ENCODE measurements at regions not wholly inside any gene's neighbourhood (a gene's known extent, or its start where the extent isn't known, plus 50 kb on each side); places are given as distances from the start of the nearest gene placed in this dataset.
A peak's percentile ranks its signal among the peaks of the same experiment; 100 is the strongest.

DNA sequence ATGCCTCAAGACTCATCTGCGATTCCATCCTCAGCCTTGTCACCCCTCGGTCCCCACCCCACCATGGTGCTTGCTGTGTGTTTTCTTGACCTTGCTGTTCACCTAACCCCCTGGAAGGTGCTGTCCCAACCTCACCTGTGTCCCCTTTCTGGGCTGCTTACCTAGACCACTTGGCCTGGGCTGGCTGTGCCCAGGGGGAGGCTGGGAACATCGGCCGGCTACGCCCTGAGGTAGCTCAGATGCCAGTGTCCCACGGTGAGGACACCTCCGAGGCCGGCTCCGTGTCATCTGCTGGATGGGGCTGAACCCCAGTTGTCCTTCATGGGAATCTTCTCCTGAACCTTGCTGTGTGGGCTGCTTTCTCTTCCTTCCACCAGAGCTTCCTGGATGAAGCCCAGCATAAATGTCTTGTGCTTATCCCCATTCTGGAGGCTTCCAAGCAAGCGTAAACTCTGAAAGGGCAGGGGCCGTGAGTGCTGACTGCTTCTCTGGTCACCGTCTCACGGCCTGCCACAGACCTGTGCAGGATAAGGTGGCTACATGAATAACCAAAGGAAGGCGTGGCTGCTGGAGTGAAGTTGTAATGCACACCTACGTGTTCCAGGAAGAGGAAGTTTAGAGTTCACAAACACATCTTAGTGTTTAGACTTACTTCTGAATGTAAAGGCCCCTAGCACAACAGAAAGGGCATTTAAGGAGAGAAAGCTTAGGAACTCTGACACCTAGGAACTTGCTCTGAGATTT, 724.3 kb downstream of the TBC1D22A start:
- Histone ChIP-seq H3K36me3 (no peaks in the 10 kb centered on the region), H3K9me3 (no peaks in the 10 kb centered on the region), H3K4me1 (no peaks in the 10 kb centered on the region), H3K4me3 (no peak overlapping the region), H3K27ac (no peak overlapping the region), H3K27me3 (peaks cover 0 to 23% (median 0%) of the 10 kb centered on the region in 9 donors)
- DNase-seq (no peak), ATAC-seq (no peak)
- TF ChIP-seq POLR2A (IDR thresholded peaks at IDR 0.05) = no peak
- TF ChIP-seq, protein P1, sequence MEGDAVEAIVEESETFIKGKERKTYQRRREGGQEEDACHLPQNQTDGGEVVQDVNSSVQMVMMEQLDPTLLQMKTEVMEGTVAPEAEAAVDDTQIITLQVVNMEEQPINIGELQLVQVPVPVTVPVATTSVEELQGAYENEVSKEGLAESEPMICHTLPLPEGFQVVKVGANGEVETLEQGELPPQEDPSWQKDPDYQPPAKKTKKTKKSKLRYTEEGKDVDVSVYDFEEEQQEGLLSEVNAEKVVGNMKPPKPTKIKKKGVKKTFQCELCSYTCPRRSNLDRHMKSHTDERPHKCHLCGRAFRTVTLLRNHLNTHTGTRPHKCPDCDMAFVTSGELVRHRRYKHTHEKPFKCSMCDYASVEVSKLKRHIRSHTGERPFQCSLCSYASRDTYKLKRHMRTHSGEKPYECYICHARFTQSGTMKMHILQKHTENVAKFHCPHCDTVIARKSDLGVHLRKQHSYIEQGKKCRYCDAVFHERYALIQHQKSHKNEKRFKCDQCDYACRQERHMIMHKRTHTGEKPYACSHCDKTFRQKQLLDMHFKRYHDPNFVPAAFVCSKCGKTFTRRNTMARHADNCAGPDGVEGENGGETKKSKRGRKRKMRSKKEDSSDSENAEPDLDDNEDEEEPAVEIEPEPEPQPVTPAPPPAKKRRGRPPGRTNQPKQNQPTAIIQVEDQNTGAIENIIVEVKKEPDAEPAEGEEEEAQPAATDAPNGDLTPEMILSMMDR (IDR thresholded peaks at IDR 0.05) = no peak
- 86 to 88% (median 87%) methylated on average over 15 of the region's 15 CpGs for WGBS, 4 donors
- intact Hi-C loops (cut with DNase I) = no loop called here

DNA sequence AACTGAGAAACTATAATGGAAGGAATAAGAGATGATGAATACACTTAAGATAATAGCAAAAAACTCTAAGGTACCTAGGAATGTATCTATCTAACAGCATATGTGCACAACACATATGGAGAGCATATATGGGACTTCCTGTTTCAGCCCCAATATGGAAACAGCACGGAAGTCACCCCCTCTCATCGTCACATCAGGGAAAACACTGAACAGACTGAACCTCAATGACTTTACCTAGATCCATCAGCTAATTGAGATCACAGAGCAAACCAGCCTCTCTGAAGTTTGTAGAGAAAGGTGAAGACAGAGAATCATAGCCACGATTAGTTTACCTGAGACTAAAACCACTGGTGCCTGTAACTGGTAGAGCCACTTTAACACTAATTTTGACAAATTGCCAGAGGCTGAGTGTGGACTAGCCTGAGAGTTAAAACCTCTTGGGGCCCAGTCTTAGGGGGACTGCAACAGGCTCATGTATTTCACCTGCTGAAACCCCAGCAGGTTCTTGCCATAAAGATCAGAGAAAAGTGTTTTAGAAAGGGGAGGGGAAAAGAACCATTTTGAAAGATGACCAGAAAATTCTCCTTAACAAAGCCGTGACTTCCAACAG, 722.6 kb downstream of the TBC1D22A start:
- H3K9me3 ChIP-seq = no peaks in the 10 kb centered on the region
- no peaks in the 10 kb centered on the region for H3K36me3 ChIP-seq
- no peak for ATAC-seq
- H3K4me1 ChIP-seq = no peaks in the 10 kb centered on the region
- intact Hi-C loops (cut with DNase I) = no loop called here
- H3K27me3 ChIP-seq = peaks cover 0 to 25% (median 0%) of the 10 kb centered on the region in 9 donors
- H3K4me3 ChIP-seq = no peak overlapping the region
- DNase-seq = no peak
- WGBS, 4 donors = 57 to 66% (median 58%) methylated on average over 4 of the region's 4 CpGs
- TF ChIP-seq POLR2A (IDR thresholded peaks at IDR 0.05) = no peak
- TF ChIP-seq, protein P1 (IDR thresholded peaks at IDR 0.05) = no peak
- no peak overlapping the region for H3K27ac ChIP-seq

DNA sequence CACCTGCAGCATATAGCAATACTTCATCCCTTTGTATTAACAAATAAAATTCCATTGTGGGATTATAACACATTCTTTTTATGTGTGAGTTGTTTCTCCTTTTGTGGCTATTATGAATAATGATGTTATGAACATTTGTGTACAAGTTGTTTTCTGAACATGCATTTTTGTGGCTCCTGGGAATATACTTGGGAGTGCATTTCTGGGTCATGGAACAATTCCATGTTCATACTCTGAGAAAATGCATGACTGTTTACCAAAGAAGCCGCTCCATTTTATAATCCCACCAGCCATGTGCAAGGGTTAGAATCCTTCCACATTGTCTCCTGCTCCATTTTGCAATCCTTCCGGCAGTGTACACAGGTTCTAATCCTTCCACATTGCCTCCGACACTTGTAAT, 713.8 kb downstream of the TBC1D22A start:
- DNase-seq (no peak), ATAC-seq (no peak)
- TF ChIP-seq POLR2A (IDR thresholded peaks at IDR 0.05) = no peak
- TF ChIP-seq, protein P1 (IDR thresholded peaks at IDR 0.05) = no peak
- Histone ChIP-seq H3K4me3 (no peak overlapping the region), H3K27ac (no peak overlapping the region), H3K36me3 (no peaks in the 10 kb centered on the region), H3K4me1 (peaks cover 0 to 5% (median 0%) of the 10 kb centered on the region in 12 donors), H3K9me3 (no peaks in the 10 kb centered on the region), H3K27me3 (peaks cover 0 to 13% (median 0%) of the 10 kb centered on the region in 9 donors)
- WGBS, 4 donors = 86 to 98% (median 92%) methylated on average over 3 of the region's 3 CpGs
- intact Hi-C loops (cut with DNase I) = no loop called here

DNA sequence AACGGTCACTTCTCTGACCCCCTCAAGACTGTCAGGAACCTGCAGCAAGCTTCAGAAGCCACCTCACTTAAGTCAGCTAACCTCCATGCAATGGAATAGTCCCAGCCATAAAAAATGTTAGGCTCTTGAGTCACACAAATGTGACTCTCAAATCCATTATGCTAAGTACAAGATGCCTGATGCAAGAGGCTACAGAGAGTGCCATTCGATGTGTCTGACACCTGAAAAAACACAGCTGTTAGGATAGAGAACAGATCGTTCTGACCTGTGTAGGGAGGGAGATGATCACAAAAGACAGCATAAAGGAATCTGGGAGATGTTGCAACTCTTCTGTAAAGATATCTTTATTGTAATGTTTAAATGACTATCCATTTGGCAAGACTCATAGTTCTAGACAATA, 712.4 kb downstream of the TBC1D22A start:
- ATAC-seq (peak in 1 of 4 donors; percentile 28), DNase-seq (no peak)
- intact Hi-C loops (cut with DNase I) = no loop called here
- H3K4me1 ChIP-seq = peaks cover 0 to 5% (median 0%) of the 10 kb centered on the region in 12 donors
- H3K36me3 ChIP-seq = no peaks in the 10 kb centered on the region
- no peak overlapping the region for H3K27ac ChIP-seq
- WGBS, 4 donors = 39 to 57% (median 52%) methylated on average over 3 of the region's 3 CpGs
- no peak overlapping the region for H3K4me3 ChIP-seq
- TF ChIP-seq, protein P1 (IDR thresholded peaks at IDR 0.05) = no peak
- no peak for TF ChIP-seq POLR2A (IDR thresholded peaks at IDR 0.05)
- H3K9me3 ChIP-seq = no peaks in the 10 kb centered on the region
- peaks cover 0 to 10% (median 0%) of the 10 kb centered on the region in 9 donors for H3K27me3 ChIP-seq

All from heart left ventricle (tissue), 16 donors.